SK-N-DZ (cell line): ENCODE measurements at regions not wholly inside any gene's neighbourhood (a gene's known extent, or its start where the extent isn't known, plus 50 kb on each side); places are given as distances from the start of the nearest gene placed in this dataset.

Source experiments
- DNase-seq: peaks from one replicate; pipeline ENCODE4 v3.0.0-alpha.2; 2015; ENCODE audit warnings: low spot score

- DNase-seq, result no peak
These were observed 119.2 kb upstream of the LEF1 start for GRCh38 chr4:108287834-108288413.

GRCh38 chr4:108280072-108280471, 111.3 kb upstream of the LEF1 start:
- DNase-seq, result no peak

GRCh38 chr4:108276690-108277089, 108.0 kb upstream of the LEF1 start:
- no peak for DNase-seq

GRCh38 chr4:108272986-108273385, 104.3 kb upstream of the LEF1 start:
- no peak for DNase-seq

- DNase-seq, result no peak
These were observed 103.8 kb upstream of the LEF1 start for GRCh38 chr4:108272561-108272960.

- no peak for DNase-seq
These were observed 103.3 kb upstream of the LEF1 start for GRCh38 chr4:108272046-108272445.

- no peak for DNase-seq
These were observed 102.0 kb upstream of the LEF1 start for GRCh38 chr4:108270466-108271450.

- no peak for DNase-seq
These were observed 96.0 kb upstream of the LEF1 start for GRCh38 chr4:108264693-108265092.

GRCh38 chr4:108263057-108263456, 94.3 kb upstream of the LEF1 start:
- no peak for DNase-seq

- DNase-seq, result no peak
These were observed 92.3 kb upstream of the LEF1 start for GRCh38 chr4:108261026-108261425.

GRCh38 chr4:108256538-108256937, 87.8 kb upstream of the LEF1 start:
- no peak for DNase-seq

GRCh38 chr4:108255203-108255747, 86.5 kb upstream of the LEF1 start:
- peak; percentile 93 for DNase-seq

- DNase-seq, result no peak
These were observed 80.7 kb upstream of the LEF1 start for GRCh38 chr4:108249397-108249796.

- peak; percentile 43 for DNase-seq
These were observed 78.8 kb upstream of the LEF1 start for GRCh38 chr4:108247387-108248049.

- no peak for DNase-seq
These were observed 75.9 kb upstream of the LEF1 start for GRCh38 chr4:108244606-108245005.

- DNase-seq, result no peak
These were observed 71.6 kb upstream of the LEF1 start for GRCh38 chr4:108240366-108240765.

GRCh38 chr4:108237693-108238092, 69.0 kb upstream of the LEF1 start:
- DNase-seq, result no peak

- DNase-seq, result no peak
These were observed 67.5 kb upstream of the LEF1 start for GRCh38 chr4:108236264-108236663.

- no peak for DNase-seq
These were observed 59.2 kb upstream of the LEF1 start for GRCh38 chr4:108227923-108228322.

GRCh38 chr4:108224611-108225053, 55.9 kb upstream of the LEF1 start:
- DNase-seq, result peak; percentile 92

GRCh38 chr4:108223313-108223712, 54.6 kb upstream of the LEF1 start:
- no peak for DNase-seq

- no peak for DNase-seq
These were observed 51.3 kb upstream of the LEF1 start for GRCh38 chr4:108219998-108220397.
